Mesenchymal stem cell (in vitro differentiated cells and primary cell): ENCODE measurements at regions not wholly inside any gene's neighbourhood (a gene's known extent, or its start where the extent isn't known, plus 50 kb on each side); places are given as distances from the start of the nearest gene placed in this dataset.
"Not testable (repeated sequence)": the region's sequence is repeated elsewhere in the genome, so short reads cannot be mapped to it uniquely, and the experiment has no call there.

Source experiments
- DNase-seq: peaks from one replicate; pipeline ENCODE4 v3.0.0-alpha.2; 2013
- H2AFZ ChIP-seq: one replicate; pipeline ENCODE4 v1.6.1; 2013; ENCODE audit warnings: low read depth, mild to moderate bottlenecking, control low read depth, inconsistent platforms, low read length, moderate library complexity
- H2AK5ac ChIP-seq: 2 replicates; pipeline ENCODE4 v1.6.1; 2013; ENCODE audit warnings: low read length, moderate library complexity, mild to moderate bottlenecking, inconsistent platforms; ENCODE audit not compliant: severe bottlenecking
- H2BK120ac ChIP-seq: one replicate; pipeline ENCODE4 v1.6.1; 2013; ENCODE audit warnings: low read depth, mild to moderate bottlenecking, inconsistent platforms, low read length, moderate library complexity
- H2BK12ac ChIP-seq, 2 experiments: one replicate each; pipeline ENCODE4 v1.6.1; 2013; ENCODE audit warnings: inconsistent platforms in 2 of 2, low read length in 2 of 2, mild to moderate bottlenecking in 2 of 2, moderate library complexity in 2 of 2, control low read depth in 1 of 2
- H2BK15ac ChIP-seq: one replicate; pipeline ENCODE4 v1.6.1; 2013; ENCODE audit warnings: mild to moderate bottlenecking, low read depth, inconsistent platforms; ENCODE audit not compliant: poor library complexity, severe bottlenecking
- H2BK5ac ChIP-seq: 2 replicates; pipeline ENCODE4 v1.6.1; 2013; ENCODE audit warnings: low read depth, mild to moderate bottlenecking, low read length, control low read depth, inconsistent platforms; ENCODE audit not compliant: poor library complexity, severe bottlenecking
- H3K14ac ChIP-seq, 2 experiments: one replicate each; pipeline ENCODE4 v1.6.1; 2013; ENCODE audit warnings: inconsistent platforms in 2 of 2, low read length in 2 of 2, control low read depth in 1 of 2, mild to moderate bottlenecking in 1 of 2, moderate library complexity in 1 of 2
- H3K18ac ChIP-seq, 2 experiments: one replicate each; pipeline ENCODE4 v1.6.1; 2013; ENCODE audit warnings: inconsistent platforms in 2 of 2, low read length in 2 of 2, control low read depth in 1 of 2, low read depth in 1 of 2, mild to moderate bottlenecking in 1 of 2
- H3K23ac ChIP-seq, 2 experiments: one replicate each; pipeline ENCODE4 v1.6.1; 2013; ENCODE audit warnings: inconsistent platforms in 2 of 2, low read length in 2 of 2, mild to moderate bottlenecking in 2 of 2, moderate library complexity in 2 of 2, control low read depth in 1 of 2
- H3K27ac ChIP-seq: 2 replicates; pipeline ENCODE4 v1.5.1; 2013; ENCODE audit warnings: mild to moderate bottlenecking, moderate library complexity, low read length, control low read depth, inconsistent platforms; ENCODE audit not compliant: poor library complexity, severe bottlenecking
- H3K27me3 ChIP-seq, 2 experiments: 2 replicates each; pipeline versions ENCODE4 v1.6.1 to v1.7.0; 2013; ENCODE audit warnings: low read length in 2 of 2, mild to moderate bottlenecking in 2 of 2, moderate library complexity in 2 of 2, control low read depth in 1 of 2, inconsistent platforms in 1 of 2; ENCODE audit not compliant: control insufficient read depth in 1 of 2, insufficient read depth in 1 of 2
- H3K36me3 ChIP-seq, 2 experiments: 2 replicates each; pipeline versions ENCODE4 v1.6.1 to v1.7.0; 2013; ENCODE audit warnings: low read length in 2 of 2, control low read depth in 1 of 2, inconsistent platforms in 1 of 2, low read depth in 1 of 2, mild to moderate bottlenecking in 1 of 2; ENCODE audit not compliant: insufficient read depth in 2 of 2, control insufficient read depth in 1 of 2
- H3K4ac ChIP-seq, 2 experiments: one replicate each; pipeline ENCODE4 v1.6.1; 2013; ENCODE audit warnings: inconsistent platforms in 2 of 2, low read length in 2 of 2, mild to moderate bottlenecking in 2 of 2, moderate library complexity in 2 of 2, control low read depth in 1 of 2, low read depth in 1 of 2
- H3K4me1 ChIP-seq: 2 replicates; pipeline ENCODE4 v1.6.1; 2013; ENCODE audit warnings: low read depth, low read length, control low read depth; ENCODE audit not compliant: control insufficient read depth, insufficient read depth
- H3K4me2 ChIP-seq: 2 replicates; pipeline ENCODE4 v1.6.1; 2013; ENCODE audit warnings: low read length, mild to moderate bottlenecking, inconsistent platforms; ENCODE audit not compliant: poor library complexity, severe bottlenecking
- H3K4me3 ChIP-seq, 2 experiments: 2 replicates each; pipeline versions ENCODE4 v1.5.1 to v1.7.0; 2013; ENCODE audit warnings: low read length in 2 of 2, mild to moderate bottlenecking in 2 of 2, control low read depth in 1 of 2, low read depth in 1 of 2; ENCODE audit not compliant: insufficient read depth in 1 of 2
- H3K79me1 ChIP-seq: replicated peaks from 2 replicates; pipeline ENCODE4 v1.6.1; 2013; ENCODE audit warnings: mild to moderate bottlenecking, control low read depth, low read length, inconsistent platforms; ENCODE audit not compliant: poor library complexity, severe bottlenecking
- H3K9ac ChIP-seq: 2 replicates; pipeline ENCODE4 v1.7.0; 2013; ENCODE audit warnings: mild to moderate bottlenecking, low read length, moderate library complexity
- H3K9me3 ChIP-seq: 2 replicates; pipeline ENCODE4 v1.7.0; 2013; ENCODE audit warnings: mild to moderate bottlenecking, low read length; ENCODE audit not compliant: control insufficient read depth
- H4K8ac ChIP-seq: one replicate; pipeline ENCODE4 v1.6.1; 2013; ENCODE audit warnings: inconsistent platforms, mild to moderate bottlenecking, low read length, moderate library complexity
- H4K91ac ChIP-seq: one replicate; pipeline ENCODE4 v1.6.1; 2013; ENCODE audit warnings: mild to moderate bottlenecking, low read length, inconsistent platforms
- WGBS: methylation state at CpG from one replicate; pipeline ENCODE4 v1.1.7; 2013; ENCODE audit warnings: mixed read lengths; 5-methylcytosine and 5-hydroxymethylcytosine counted together

DNA sequence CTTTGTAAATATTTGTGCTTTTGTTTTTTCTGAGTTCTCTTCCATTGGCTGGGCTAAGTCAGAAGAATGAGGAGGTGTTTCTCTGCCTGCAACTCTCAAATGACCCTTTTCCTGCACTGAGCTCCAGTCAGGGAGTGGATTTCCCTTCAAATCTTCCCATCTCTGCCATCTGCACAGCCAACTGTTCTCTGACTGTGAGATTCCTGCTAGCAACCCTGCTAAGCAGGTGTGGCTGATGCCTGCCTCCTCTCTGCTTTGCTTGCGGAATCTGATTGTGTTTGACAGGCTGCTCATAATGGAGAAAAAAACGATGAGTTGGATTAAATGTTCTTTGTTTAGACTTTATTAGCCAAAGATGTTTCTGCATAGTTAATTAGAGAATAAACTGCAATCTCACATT, 519.8 kb downstream of the TMEM114 start:
- Histone ChIP-seq H4K91ac (no peak overlapping the region), H2AK5ac (no peak overlapping the region), H3K27ac (no peak overlapping the region), H3K18ac (no peak overlapping the region), H3K79me1 (no peaks in the 10 kb centered on the region), H3K9ac (no peak overlapping the region), H2BK12ac (no peak overlapping the region), H3K14ac (no peak overlapping the region), H3K27me3 (no peaks in the 10 kb centered on the region), H3K4me1 (no peaks in the 10 kb centered on the region), H2BK15ac (no peak overlapping the region), H3K4me2 (no peak overlapping the region), H3K4me3 (no peak overlapping the region), H2BK120ac (no peak overlapping the region), H2BK5ac (no peak overlapping the region), H3K36me3 (no peaks in the 10 kb centered on the region), H3K23ac (no peak overlapping the region), H4K8ac (no peak overlapping the region), H3K9me3 (peaks cover 14% of the 10 kb centered on the region), H3K4ac (no peak overlapping the region), H2AFZ (no peak overlapping the region)
- WGBS = 67% methylated on average over 2 of the region's 2 CpGs
- DNase-seq = no peak

DNA sequence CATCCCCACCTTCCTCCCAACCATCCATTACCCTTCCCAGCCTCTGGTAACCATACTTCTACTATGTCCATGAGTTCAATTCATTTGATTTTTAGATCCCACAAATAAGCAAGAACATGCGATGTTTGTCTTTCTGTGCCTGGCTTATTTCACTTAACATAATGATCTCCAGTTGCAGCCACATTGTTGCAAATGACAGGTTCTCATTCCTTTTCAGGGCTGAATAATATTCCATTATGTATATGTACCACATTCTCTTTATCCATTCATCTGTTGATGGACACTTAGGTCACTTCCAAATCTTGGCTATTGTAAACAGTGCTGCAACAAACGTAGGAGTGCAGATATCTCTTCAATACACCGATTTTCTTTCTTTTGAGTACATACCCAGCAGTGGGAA, 522.1 kb downstream of the TMEM114 start:
- H2AK5ac ChIP-seq, H3K18ac ChIP-seq, H3K4me2 ChIP-seq, H3K23ac ChIP-seq, H3K4ac ChIP-seq, H3K14ac ChIP-seq, H3K79me1 ChIP-seq, H3K9ac ChIP-seq, H2BK15ac ChIP-seq, H3K36me3 ChIP-seq, H3K4me1 ChIP-seq, H3K4me3 ChIP-seq, DNase-seq, H3K27ac ChIP-seq, H2BK120ac ChIP-seq, H4K8ac ChIP-seq, H3K27me3 ChIP-seq, H4K91ac ChIP-seq, H2BK12ac ChIP-seq, H2AFZ ChIP-seq, H2BK5ac ChIP-seq: not testable (repeated sequence)
- peaks cover 19% of the 10 kb centered on the region for H3K9me3 ChIP-seq
- 71% methylated on average over 3 of the region's 3 CpGs for WGBS

DNA sequence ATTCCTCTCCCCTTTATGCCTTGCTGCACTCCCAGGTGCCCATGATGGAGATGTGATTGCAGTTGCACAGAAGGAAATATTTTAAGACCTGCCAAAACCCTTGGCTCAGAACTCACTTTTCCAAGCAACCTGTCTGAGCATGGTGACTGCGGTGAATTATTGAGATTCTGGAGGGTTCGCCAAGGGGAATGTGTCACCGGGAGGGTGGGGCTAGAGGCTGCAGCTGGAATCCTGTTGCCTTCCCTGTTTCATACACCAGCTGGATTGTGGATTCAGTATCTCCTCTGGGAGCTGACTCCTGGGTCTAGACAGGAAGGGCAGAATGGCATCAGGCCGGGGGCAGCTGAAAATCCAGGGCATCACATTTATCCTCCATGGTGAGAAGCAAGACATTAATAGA, 527.2 kb downstream of the TMEM114 start:
- Histone ChIP-seq H2BK15ac (no peak overlapping the region), H3K4me1 (no peaks in the 10 kb centered on the region), H3K14ac (no peak overlapping the region), H3K18ac (no peak overlapping the region), H3K4me2 (no peak overlapping the region), H4K8ac (no peak overlapping the region), H2AK5ac (no peak overlapping the region), H3K9me3 (peaks cover 16% of the 10 kb centered on the region), H2BK120ac (no peak overlapping the region), H2BK12ac (no peak overlapping the region), H2AFZ (no peak overlapping the region), H3K4ac (no peak overlapping the region), H4K91ac (no peak overlapping the region), H3K23ac (no peak overlapping the region), H3K4me3 (no peak overlapping the region), H3K27me3 (no peaks in the 10 kb centered on the region), H3K9ac (no peak overlapping the region), H3K79me1 (no peaks in the 10 kb centered on the region), H2BK5ac (no peak overlapping the region), H3K36me3 (no peaks in the 10 kb centered on the region), H3K27ac (no peak overlapping the region)
- DNase-seq = no peak
- 79% methylated on average over 4 of the region's 4 CpGs for whole genome bisulfite sequencing

DNA sequence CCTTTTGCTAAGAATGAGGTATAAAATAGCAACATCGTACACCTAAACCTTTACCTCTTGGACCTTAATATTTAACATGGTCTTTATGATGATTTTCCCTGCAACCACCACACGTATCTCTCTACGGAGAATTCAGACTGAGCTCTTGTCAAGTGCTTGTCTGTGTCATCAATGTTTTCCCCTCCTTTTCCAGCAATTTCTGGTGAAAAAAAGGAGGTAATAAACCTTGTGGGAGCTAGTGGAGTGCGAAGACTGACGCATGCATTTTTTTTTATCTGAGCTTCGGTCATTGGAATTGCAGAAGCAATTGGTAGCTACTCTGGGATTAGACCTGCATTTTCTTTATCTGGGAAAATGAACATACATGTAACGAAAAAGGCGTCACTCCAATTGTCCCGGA, 527.6 kb downstream of the TMEM114 start:
- Histone ChIP-seq H3K36me3 (no peaks in the 10 kb centered on the region), H3K27me3 (no peaks in the 10 kb centered on the region), H3K9ac (no peak overlapping the region), H4K8ac (no peak overlapping the region), H3K4me2 (no peak overlapping the region), H2AFZ (no peak overlapping the region), H3K14ac (no peak overlapping the region), H2BK15ac (no peak overlapping the region), H3K27ac (no peak overlapping the region), H3K18ac (no peak overlapping the region), H3K4me3 (no peak overlapping the region), H3K9me3 (peaks cover 13% of the 10 kb centered on the region), H2BK5ac (no peak overlapping the region), H3K4ac (no peak overlapping the region), H3K4me1 (no peaks in the 10 kb centered on the region), H2AK5ac (no peak overlapping the region), H4K91ac (no peak overlapping the region), H3K23ac (no peak overlapping the region), H2BK12ac (no peak overlapping the region), H3K79me1 (no peaks in the 10 kb centered on the region), H2BK120ac (no peak overlapping the region)
- 82% methylated on average over 7 of the region's 9 CpGs for WGBS
- no peak for DNase-seq
